ENCODE measurements at regions not wholly inside any gene's neighbourhood (a gene's known extent, or its start where the extent isn't known, plus 50 kb on each side); places are given as distances from the start of the nearest gene placed in this dataset.

DNA sequence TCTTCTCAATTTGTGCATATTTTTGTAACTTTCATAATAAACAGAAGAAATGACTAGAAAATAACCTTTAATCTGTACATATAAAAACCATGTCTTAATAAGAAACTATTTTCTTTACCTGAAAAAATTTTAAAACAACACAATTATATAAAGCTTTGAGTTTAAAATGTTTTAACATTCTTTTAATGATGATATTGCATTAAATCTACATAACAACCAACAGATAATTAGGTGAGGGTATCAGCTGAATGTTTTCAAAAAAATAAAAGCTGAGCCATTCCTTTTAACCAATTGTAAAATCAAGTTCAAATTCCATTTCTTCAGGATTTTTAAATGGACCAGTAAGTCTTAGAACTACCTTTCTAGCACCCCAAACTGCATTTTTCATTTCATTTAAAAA, 1185.0 kb upstream of the CITED2 start:
- no peak overlapping the region for H3K27ac Mint-ChIP-seq (ENCODE audit: unreplicated experiment)
- H2AFZ ChIP-seq (ENCODE audit: low read depth, low read length): no peak overlapping the region
- no peaks in the 10 kb centered on the region for H3K9me3 ChIP-seq (ENCODE audit: insufficient read depth, low read depth, low read length)
- no peaks in the 10 kb centered on the region for H3K27me3 ChIP-seq (ENCODE audit: insufficient read depth, low read length)
- peaks cover 3% of the 10 kb centered on the region for H3K9me3 Mint-ChIP-seq (ENCODE audit: unreplicated experiment)
- TF ChIP-seq CTCF (IDR thresholded peaks at IDR 0.05; ENCODE audit: insufficient read depth, low read depth, low read length): no peak
- no peak for TF ChIP-seq EZH2 (IDR thresholded peaks at IDR 0.05; ENCODE audit: insufficient read depth, low read length)
- H3K79me2 ChIP-seq (ENCODE audit: insufficient read depth, low read length): no peaks in the 10 kb centered on the region
- H3K27me3 Mint-ChIP-seq (ENCODE audit: low read depth, unreplicated experiment): no peaks in the 10 kb centered on the region
- no peaks in the 10 kb centered on the region for H3K4me1 ChIP-seq (ENCODE audit: insufficient read depth, low read length)
- H3K36me3 ChIP-seq (ENCODE audit: insufficient read depth, low read length): no peaks in the 10 kb centered on the region
- no peaks in the 10 kb centered on the region for H3K36me3 Mint-ChIP-seq (ENCODE audit: low read depth, unreplicated experiment)
- H3K4me3 Mint-ChIP-seq (ENCODE audit: unreplicated experiment): no peak overlapping the region
- H3K27ac ChIP-seq (ENCODE audit: low read depth, low read length): no peak overlapping the region
- no peak overlapping the region for H3K9ac ChIP-seq (ENCODE audit: low read length)
- no peak for DNase-seq (ENCODE audit: low read depth)
- no peak overlapping the region for H3K4me2 ChIP-seq (ENCODE audit: low read length)
- FAIRE-seq: no peak
- H3K4me3 ChIP-seq (ENCODE audit: insufficient read depth, low read depth, low read length): no peak overlapping the region
- no peaks in the 10 kb centered on the region for H4K20me1 ChIP-seq (ENCODE audit: insufficient read depth, low read length)
- H3K4me1 Mint-ChIP-seq (ENCODE audit: low read depth, unreplicated experiment): peaks cover 2% of the 10 kb centered on the region

DNA sequence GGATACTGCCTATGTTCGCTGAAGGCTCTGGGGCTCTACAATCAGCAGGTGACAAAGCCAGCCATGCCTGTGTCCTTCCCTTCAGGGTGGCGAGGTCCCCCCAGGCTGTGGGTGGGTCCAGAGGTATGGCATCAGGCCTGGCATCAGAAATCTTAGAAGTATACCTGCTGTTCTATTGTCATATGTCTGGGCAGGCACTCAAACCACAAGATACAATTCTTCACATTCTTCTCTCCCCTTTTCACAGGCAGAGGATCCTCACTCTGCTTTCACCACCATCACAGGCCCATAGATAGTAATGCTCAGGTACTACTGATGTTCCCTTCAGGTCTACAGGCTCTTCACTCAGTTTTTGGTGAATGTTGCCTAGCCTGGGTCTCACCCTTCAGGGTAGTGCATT, 1180.0 kb upstream of the CITED2 start:
- H3K4me2 ChIP-seq (ENCODE audit: low read length): no peak overlapping the region
- FAIRE-seq: no peak
- Mint-ChIP-seq H3K4me3 (ENCODE audit: unreplicated experiment) (no peak overlapping the region), H3K27ac (ENCODE audit: unreplicated experiment) (no peak overlapping the region), H3K27me3 (ENCODE audit: low read depth, unreplicated experiment) (no peaks in the 10 kb centered on the region), H3K36me3 (ENCODE audit: low read depth, unreplicated experiment) (no peaks in the 10 kb centered on the region), H3K4me1 (ENCODE audit: low read depth, unreplicated experiment) (peaks cover 4% of the 10 kb centered on the region), H3K9me3 (ENCODE audit: unreplicated experiment) (no peaks in the 10 kb centered on the region)
- H3K4me3 ChIP-seq (ENCODE audit: insufficient read depth, low read depth, low read length): no peak overlapping the region
- no peak overlapping the region for H3K9ac ChIP-seq (ENCODE audit: low read length)
- no peaks in the 10 kb centered on the region for H3K9me3 ChIP-seq (ENCODE audit: insufficient read depth, low read depth, low read length)
- H3K27ac ChIP-seq (ENCODE audit: low read depth, low read length): no peak overlapping the region
- H3K79me2 ChIP-seq (ENCODE audit: insufficient read depth, low read length): no peaks in the 10 kb centered on the region
- no peak for TF ChIP-seq EZH2 (IDR thresholded peaks at IDR 0.05; ENCODE audit: insufficient read depth, low read length)
- no peak for TF ChIP-seq CTCF (IDR thresholded peaks at IDR 0.05; ENCODE audit: insufficient read depth, low read depth, low read length)
- H3K27me3 ChIP-seq (ENCODE audit: insufficient read depth, low read length): no peaks in the 10 kb centered on the region
- no peaks in the 10 kb centered on the region for H3K36me3 ChIP-seq (ENCODE audit: insufficient read depth, low read length)
- no peaks in the 10 kb centered on the region for H4K20me1 ChIP-seq (ENCODE audit: insufficient read depth, low read length)
- DNase-seq (ENCODE audit: low read depth): no peak
- no peak overlapping the region for H2AFZ ChIP-seq (ENCODE audit: low read depth, low read length)
- no peaks in the 10 kb centered on the region for H3K4me1 ChIP-seq (ENCODE audit: insufficient read depth, low read length)

DNA sequence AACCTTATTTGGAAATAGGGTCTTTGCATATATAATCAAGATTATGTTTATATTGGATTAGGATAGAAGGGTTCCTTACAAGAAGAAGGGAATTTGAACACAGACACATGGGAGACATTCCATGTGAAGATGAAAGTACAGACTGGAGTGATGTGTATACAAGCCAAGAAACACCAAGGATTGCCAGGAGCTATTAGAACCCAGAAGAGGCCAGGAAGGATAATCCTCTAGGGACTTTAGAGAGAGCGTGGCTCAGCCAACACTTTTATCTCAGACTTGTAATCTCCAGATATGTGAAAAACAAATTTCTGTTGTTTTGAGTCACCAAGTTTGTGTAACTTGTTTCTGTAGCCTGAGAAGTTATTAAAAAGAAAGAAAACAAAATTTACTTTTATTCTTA, 1173.9 kb upstream of the CITED2 start:
- Mint-ChIP-seq H3K4me1 (ENCODE audit: low read depth, unreplicated experiment) (peaks cover 4% of the 10 kb centered on the region), H3K27ac (ENCODE audit: unreplicated experiment) (no peak overlapping the region), H3K27me3 (ENCODE audit: low read depth, unreplicated experiment) (no peaks in the 10 kb centered on the region), H3K9me3 (ENCODE audit: unreplicated experiment) (no peaks in the 10 kb centered on the region), H3K4me3 (ENCODE audit: unreplicated experiment) (no peak overlapping the region), H3K36me3 (ENCODE audit: low read depth, unreplicated experiment) (no peaks in the 10 kb centered on the region)
- FAIRE-seq: no peak
- Histone ChIP-seq H3K36me3 (ENCODE audit: insufficient read depth, low read length) (no peaks in the 10 kb centered on the region), H4K20me1 (ENCODE audit: insufficient read depth, low read length) (no peaks in the 10 kb centered on the region), H3K27me3 (ENCODE audit: insufficient read depth, low read length) (no peaks in the 10 kb centered on the region), H3K4me1 (ENCODE audit: insufficient read depth, low read length) (no peaks in the 10 kb centered on the region), H3K27ac (ENCODE audit: low read depth, low read length) (no peak overlapping the region), H3K9me3 (ENCODE audit: insufficient read depth, low read depth, low read length) (no peaks in the 10 kb centered on the region), H3K79me2 (ENCODE audit: insufficient read depth, low read length) (no peaks in the 10 kb centered on the region), H2AFZ (ENCODE audit: low read depth, low read length) (no peak overlapping the region), H3K4me3 (ENCODE audit: insufficient read depth, low read depth, low read length) (no peak overlapping the region), H3K4me2 (ENCODE audit: low read length) (no peak overlapping the region), H3K9ac (ENCODE audit: low read length) (no peak overlapping the region)
- TF ChIP-seq EZH2 (IDR thresholded peaks at IDR 0.05; ENCODE audit: insufficient read depth, low read length) (no peak), CTCF (IDR thresholded peaks at IDR 0.05; ENCODE audit: insufficient read depth, low read depth, low read length) (no peak)
- no peak for DNase-seq (ENCODE audit: low read depth)
